Trophoblast cell (in vitro differentiated cells and primary cell): ENCODE measurements at regions not wholly inside any gene's neighbourhood (a gene's known extent, or its start where the extent isn't known, plus 50 kb on each side); places are given as distances from the start of the nearest gene placed in this dataset.

Experiments used
- DNase-seq, 2 donors: peaks; one replicate each; pipeline ENCODE4 v3.0.0-alpha.2; 2016
- H2AFZ ChIP-seq: 2 replicates; pipeline ENCODE4 v1.6.1; 2013; ENCODE audit warnings: low read length, moderate library complexity, mild to moderate bottlenecking; ENCODE audit not compliant: insufficient read depth, poor library complexity
- H2AK5ac ChIP-seq: 2 replicates; pipeline ENCODE4 v1.6.1; 2013; ENCODE audit warnings: mild to moderate bottlenecking, low read length
- H2BK120ac ChIP-seq: 2 replicates; pipeline ENCODE4 v1.6.1; 2013; ENCODE audit warnings: low read length, mild to moderate bottlenecking, moderate library complexity; ENCODE audit not compliant: insufficient read depth, poor library complexity
- H2BK12ac ChIP-seq: 2 replicates; pipeline ENCODE4 v1.6.1; 2013; ENCODE audit warnings: mild to moderate bottlenecking, low read length, moderate library complexity
- H2BK5ac ChIP-seq: 2 replicates; pipeline ENCODE4 v1.6.1; 2013; ENCODE audit warnings: low read length, low read depth, moderate library complexity, mild to moderate bottlenecking; ENCODE audit not compliant: poor library complexity
- H3K14ac ChIP-seq: 2 replicates; pipeline ENCODE4 v1.6.1; 2013; ENCODE audit warnings: mild to moderate bottlenecking, low read length
- H3K18ac ChIP-seq: 2 replicates; pipeline ENCODE4 v1.6.1; 2013; ENCODE audit warnings: mild to moderate bottlenecking, low read length
- H3K23ac ChIP-seq: 2 replicates; pipeline ENCODE4 v1.6.1; 2013; ENCODE audit warnings: low read length
- H3K27ac ChIP-seq: 2 replicates; pipeline ENCODE4 v1.5.1; 2013; ENCODE audit warnings: low read depth, mild to moderate bottlenecking, inconsistent platforms, low read length, moderate library complexity
- H3K27me3 ChIP-seq: 2 replicates; pipeline ENCODE4 v1.6.1; 2013; ENCODE audit warnings: inconsistent platforms, mild to moderate bottlenecking, low read length, moderate library complexity; ENCODE audit not compliant: insufficient read depth
- H3K36me3 ChIP-seq, 2 experiments: 1 replicate in 1 of 2; 2 replicates in 1 of 2; pipeline ENCODE4 v1.6.1; 2013; ENCODE audit warnings: low read length in 2 of 2, mild to moderate bottlenecking in 2 of 2, moderate library complexity in 1 of 2; ENCODE audit not compliant: insufficient read depth in 2 of 2, control insufficient read depth in 1 of 2
- H3K4ac ChIP-seq: 2 replicates; pipeline ENCODE4 v1.6.1; 2013; ENCODE audit warnings: low read depth, mild to moderate bottlenecking, low read length, moderate library complexity
- H3K4me1 ChIP-seq, 2 experiments: 1 replicate in 1 of 2; 2 replicates in 1 of 2; pipeline ENCODE4 v1.6.1; 2013; ENCODE audit warnings: low read length in 2 of 2, mild to moderate bottlenecking in 2 of 2, moderate library complexity in 1 of 2; ENCODE audit not compliant: insufficient read depth in 2 of 2, control insufficient read depth in 1 of 2
- H3K4me2 ChIP-seq: 2 replicates; pipeline ENCODE4 v1.6.1; 2013; ENCODE audit warnings: inconsistent platforms, mild to moderate bottlenecking, low read length, moderate library complexity
- H3K4me3 ChIP-seq: 2 replicates; pipeline ENCODE4 v1.5.1; 2013; ENCODE audit warnings: mild to moderate bottlenecking, low read depth, low read length, inconsistent platforms
- H3K79me1 ChIP-seq: one replicate; pipeline ENCODE4 v1.6.1; 2013; ENCODE audit warnings: low read length
- H3K79me2 ChIP-seq: 2 replicates; pipeline ENCODE4 v1.6.1; 2013; ENCODE audit warnings: low read length, mild to moderate bottlenecking; ENCODE audit not compliant: control insufficient read depth, insufficient read depth, poor library complexity
- H3K9ac ChIP-seq: 2 replicates; pipeline ENCODE4 v1.6.1; 2013; ENCODE audit warnings: mild to moderate bottlenecking, low read length
- H3K9me3 ChIP-seq: 2 replicates; pipeline ENCODE4 v1.6.1; 2013; ENCODE audit warnings: low read depth, mild to moderate bottlenecking, control low read depth, inconsistent platforms, low read length; ENCODE audit not compliant: insufficient read depth
- H4K12ac ChIP-seq: 2 replicates; pipeline ENCODE4 v1.6.1; 2013; ENCODE audit warnings: low read depth, mild to moderate bottlenecking, low read length, moderate library complexity
- H4K8ac ChIP-seq: 2 replicates; pipeline ENCODE4 v1.6.1; 2013; ENCODE audit warnings: low read depth, mild to moderate bottlenecking, low read length, moderate library complexity
- H4K91ac ChIP-seq: one replicate; pipeline ENCODE4 v1.6.1; 2013; ENCODE audit warnings: low read depth, mild to moderate bottlenecking, low read length, moderate library complexity
- WGBS: extraction: QIAGEN DNeasy Blood & Tissue Kit; methylation state at CpG from one replicate; pipeline ENCODE4 v1.1.7; 2013; ENCODE audit warnings: missing lambda C conversion rate; ENCODE audit not compliant: insufficient read length, insufficient coverage; ENCODE audit errors: extremely low coverage; 5-methylcytosine and 5-hydroxymethylcytosine counted together

GRCh38 chr6:27119329-27119728 lies 128.2 kb upstream of the PRSS16 start:
- Histone ChIP-seq H3K9me3 (peaks cover 4% of the 10 kb centered on the region), H3K18ac (no peak overlapping the region), H3K27ac (no peak overlapping the region), H3K36me3 (no peaks in the 10 kb centered on the region), H3K27me3 (no peaks in the 10 kb centered on the region), H3K9ac (no peak overlapping the region), H3K4me3 (no peak overlapping the region), H2AK5ac (no peak overlapping the region), H4K12ac (no peak overlapping the region), H4K91ac (no peak overlapping the region), H3K23ac (no peak overlapping the region), H3K79me2 (no peaks in the 10 kb centered on the region), H2BK12ac (no peak overlapping the region), H3K4me2 (no peak overlapping the region), H3K4ac (no peak overlapping the region), H2BK120ac (no peak overlapping the region), H3K79me1 (no peaks in the 10 kb centered on the region), H3K14ac (no peak overlapping the region), H4K8ac (no peak overlapping the region), H3K4me1 (no peaks in the 10 kb centered on the region), H2BK5ac (no peak overlapping the region), H2AFZ (no peak overlapping the region)
- WGBS: no CpG with 5 or more reads among the region's 1 CpG
- no peak for DNase-seq

GRCh38 chr6:27119761-27120160 lies 127.7 kb upstream of the PRSS16 start:
- Histone ChIP-seq H3K9ac (no peak overlapping the region), H3K36me3 (no peaks in the 10 kb centered on the region), H2AK5ac (no peak overlapping the region), H3K4ac (no peak overlapping the region), H3K79me2 (no peaks in the 10 kb centered on the region), H2BK5ac (no peak overlapping the region), H3K27ac (no peak overlapping the region), H3K4me3 (no peak overlapping the region), H2BK12ac (no peak overlapping the region), H3K4me2 (no peak overlapping the region), H4K8ac (no peak overlapping the region), H4K91ac (no peak overlapping the region), H3K9me3 (peaks cover 2% of the 10 kb centered on the region), H2BK120ac (no peak overlapping the region), H4K12ac (no peak overlapping the region), H3K14ac (no peak overlapping the region), H3K4me1 (no peaks in the 10 kb centered on the region), H3K27me3 (no peaks in the 10 kb centered on the region), H3K23ac (no peak overlapping the region), H3K18ac (no peak overlapping the region), H2AFZ (no peak overlapping the region), H3K79me1 (no peaks in the 10 kb centered on the region)
- DNase-seq: no peak
- WGBS: no CpG with 5 or more reads among the region's 2 CpGs

GRCh38 chr6:27121640-27122039 lies 125.9 kb upstream of the PRSS16 start:
- Histone ChIP-seq H3K4ac (no peak overlapping the region), H3K9ac (no peak overlapping the region), H3K27me3 (no peaks in the 10 kb centered on the region), H2AK5ac (no peak overlapping the region), H3K14ac (no peak overlapping the region), H2AFZ (no peak overlapping the region), H3K4me1 (no peaks in the 10 kb centered on the region), H4K91ac (no peak overlapping the region), H4K12ac (no peak overlapping the region), H3K36me3 (no peaks in the 10 kb centered on the region), H2BK12ac (no peak overlapping the region), H3K23ac (no peak overlapping the region), H3K18ac (no peak overlapping the region), H3K4me3 (no peak overlapping the region), H3K79me1 (no peaks in the 10 kb centered on the region), H3K79me2 (no peaks in the 10 kb centered on the region), H2BK5ac (no peak overlapping the region), H3K4me2 (no peak overlapping the region), H2BK120ac (no peak overlapping the region), H3K9me3 (no peaks in the 10 kb centered on the region), H3K27ac (no peak overlapping the region), H4K8ac (no peak overlapping the region)
- DNase-seq: no peak
- no CpG with 5 or more reads among the region's 2 CpGs for WGBS

GRCh38 chr6:27124252-27124657 lies 123.2 kb upstream of the PRSS16 start:
- no peak for DNase-seq
- H3K36me3 ChIP-seq: no peaks in the 10 kb centered on the region
- H2BK120ac ChIP-seq: no peak overlapping the region
- no peaks in the 10 kb centered on the region for H3K27me3 ChIP-seq
- no peak overlapping the region for H4K91ac ChIP-seq
- no peaks in the 10 kb centered on the region for H3K79me1 ChIP-seq
- no peaks in the 10 kb centered on the region for H3K9me3 ChIP-seq
- H3K18ac ChIP-seq: no peak overlapping the region
- no peak overlapping the region for H4K12ac ChIP-seq
- H2BK5ac ChIP-seq: no peak overlapping the region
- H3K27ac ChIP-seq: no peak overlapping the region
- H3K4me2 ChIP-seq: no peak overlapping the region
- H3K79me2 ChIP-seq: no peaks in the 10 kb centered on the region
- H3K4ac ChIP-seq: no peak overlapping the region
- H4K8ac ChIP-seq: no peak overlapping the region
- H2BK12ac ChIP-seq: no peak overlapping the region
- H3K23ac ChIP-seq: no peak overlapping the region
- no peak overlapping the region for H2AFZ ChIP-seq
- H3K9ac ChIP-seq: no peak overlapping the region
- no CpG with 5 or more reads among the region's 4 CpGs for WGBS
- H3K4me1 ChIP-seq: no peaks in the 10 kb centered on the region
- no peak overlapping the region for H3K14ac ChIP-seq
- H3K4me3 ChIP-seq: no peak overlapping the region
- no peak overlapping the region for H2AK5ac ChIP-seq
